ENCODE measurements at regions not wholly inside any gene's neighbourhood (a gene's known extent, or its start where the extent isn't known, plus 50 kb on each side); places are given as distances from the start of the nearest gene placed in this dataset.

DNA sequence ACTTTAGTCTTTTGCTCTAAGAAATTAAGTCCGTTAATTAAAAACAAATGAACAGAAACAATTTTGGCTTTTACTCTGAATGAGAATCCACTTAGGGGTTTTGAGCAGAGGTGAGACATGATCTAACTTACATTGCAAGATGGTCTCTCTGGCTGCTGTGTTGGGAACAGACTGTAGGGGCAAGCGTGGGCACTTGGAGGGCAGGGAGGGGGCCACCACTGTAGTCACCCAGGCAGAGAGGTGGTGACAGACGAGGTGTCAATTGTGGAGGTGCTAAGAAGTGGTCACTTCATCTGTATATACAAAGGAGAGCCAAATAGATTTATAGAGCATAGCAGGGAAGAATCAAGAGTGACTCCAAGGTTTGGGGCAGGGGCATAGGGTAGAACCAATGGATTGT lies 71.1 kb upstream of the IRF2BP2 start:
- Histone ChIP-seq H3K4me1 (ENCODE audit: insufficient read depth, low read length) (peaks cover 4% of the 10 kb centered on the region), H3K9me3 (ENCODE audit: insufficient read depth, low read depth, low read length) (no peaks in the 10 kb centered on the region), H3K36me3 (ENCODE audit: insufficient read depth, low read length) (no peaks in the 10 kb centered on the region), H3K9ac (ENCODE audit: low read length) (no peak overlapping the region), H3K27ac (ENCODE audit: low read depth, low read length) (no peak overlapping the region), H3K79me2 (ENCODE audit: insufficient read depth, low read length) (no peaks in the 10 kb centered on the region), H3K4me3 (ENCODE audit: insufficient read depth, low read depth, low read length) (no peak overlapping the region), H2AFZ (ENCODE audit: low read depth, low read length) (no peak overlapping the region), H4K20me1 (ENCODE audit: insufficient read depth, low read length) (no peaks in the 10 kb centered on the region), H3K27me3 (ENCODE audit: insufficient read depth, low read length) (no peaks in the 10 kb centered on the region), H3K4me2 (ENCODE audit: low read length) (no peak overlapping the region)
- H3K4me3 Mint-ChIP-seq (ENCODE audit: unreplicated experiment): no peak overlapping the region
- H3K27ac Mint-ChIP-seq (ENCODE audit: unreplicated experiment): no peak overlapping the region
- no peaks in the 10 kb centered on the region for H3K9me3 Mint-ChIP-seq (ENCODE audit: unreplicated experiment)
- H3K4me1 Mint-ChIP-seq (ENCODE audit: low read depth, unreplicated experiment): peaks cover 14% of the 10 kb centered on the region
- DNase-seq (ENCODE audit: low read depth): no peak
- TF ChIP-seq, protein P1, sequence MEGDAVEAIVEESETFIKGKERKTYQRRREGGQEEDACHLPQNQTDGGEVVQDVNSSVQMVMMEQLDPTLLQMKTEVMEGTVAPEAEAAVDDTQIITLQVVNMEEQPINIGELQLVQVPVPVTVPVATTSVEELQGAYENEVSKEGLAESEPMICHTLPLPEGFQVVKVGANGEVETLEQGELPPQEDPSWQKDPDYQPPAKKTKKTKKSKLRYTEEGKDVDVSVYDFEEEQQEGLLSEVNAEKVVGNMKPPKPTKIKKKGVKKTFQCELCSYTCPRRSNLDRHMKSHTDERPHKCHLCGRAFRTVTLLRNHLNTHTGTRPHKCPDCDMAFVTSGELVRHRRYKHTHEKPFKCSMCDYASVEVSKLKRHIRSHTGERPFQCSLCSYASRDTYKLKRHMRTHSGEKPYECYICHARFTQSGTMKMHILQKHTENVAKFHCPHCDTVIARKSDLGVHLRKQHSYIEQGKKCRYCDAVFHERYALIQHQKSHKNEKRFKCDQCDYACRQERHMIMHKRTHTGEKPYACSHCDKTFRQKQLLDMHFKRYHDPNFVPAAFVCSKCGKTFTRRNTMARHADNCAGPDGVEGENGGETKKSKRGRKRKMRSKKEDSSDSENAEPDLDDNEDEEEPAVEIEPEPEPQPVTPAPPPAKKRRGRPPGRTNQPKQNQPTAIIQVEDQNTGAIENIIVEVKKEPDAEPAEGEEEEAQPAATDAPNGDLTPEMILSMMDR (IDR thresholded peaks at IDR 0.05; ENCODE audit: insufficient read depth, low read depth, low read length): no peak
- no peak for TF ChIP-seq EZH2 (IDR thresholded peaks at IDR 0.05; ENCODE audit: insufficient read depth, low read length)
- no peaks in the 10 kb centered on the region for H3K27me3 Mint-ChIP-seq (ENCODE audit: low read depth, unreplicated experiment)
- FAIRE-seq: no peak
- no peaks in the 10 kb centered on the region for H3K36me3 Mint-ChIP-seq (ENCODE audit: low read depth, unreplicated experiment)

DNA sequence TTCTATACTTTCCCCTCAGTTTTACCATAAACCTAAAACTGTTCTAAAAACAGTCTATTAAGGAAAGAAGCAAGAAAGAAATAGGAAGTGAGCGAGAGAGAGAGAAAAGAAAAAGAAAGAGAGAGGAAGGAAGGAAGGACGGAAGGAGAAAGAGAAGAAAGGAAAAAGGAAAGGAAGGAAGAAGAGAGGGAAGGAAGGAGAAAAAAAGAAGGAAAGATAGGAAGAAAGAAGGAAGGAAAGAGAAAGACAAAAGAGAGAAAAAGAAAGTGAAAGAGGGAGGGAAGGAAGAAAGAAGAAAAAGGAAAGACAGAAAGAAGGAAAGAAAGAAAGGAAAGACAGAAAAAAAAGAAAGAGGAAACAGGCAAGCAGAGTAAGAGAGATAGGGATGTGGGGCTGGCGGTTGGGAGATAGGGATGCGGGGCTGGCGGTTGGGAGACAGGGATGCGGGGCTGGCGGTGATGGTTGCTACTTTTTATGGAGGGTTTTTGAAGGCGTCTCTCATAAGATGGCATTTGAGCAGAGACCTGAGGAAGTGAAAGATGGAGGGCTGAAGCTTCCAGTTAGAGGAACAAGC lies 70.4 kb upstream of the IRF2BP2 start:
- TF ChIP-seq EZH2 (IDR thresholded peaks at IDR 0.05; ENCODE audit: insufficient read depth, low read length): no peak
- TF ChIP-seq, protein P1 (IDR thresholded peaks at IDR 0.05; ENCODE audit: insufficient read depth, low read depth, low read length): no peak
- no peaks in the 10 kb centered on the region for H3K9me3 ChIP-seq (ENCODE audit: insufficient read depth, low read depth, low read length)
- no peaks in the 10 kb centered on the region for H3K9me3 Mint-ChIP-seq (ENCODE audit: unreplicated experiment)
- H3K27ac Mint-ChIP-seq (ENCODE audit: unreplicated experiment): no peak overlapping the region
- H3K4me2 ChIP-seq (ENCODE audit: low read length): no peak overlapping the region
- H3K27ac ChIP-seq (ENCODE audit: low read depth, low read length): no peak overlapping the region
- H3K36me3 Mint-ChIP-seq (ENCODE audit: low read depth, unreplicated experiment): no peaks in the 10 kb centered on the region
- peaks cover 15% of the 10 kb centered on the region for H3K4me1 Mint-ChIP-seq (ENCODE audit: low read depth, unreplicated experiment)
- H4K20me1 ChIP-seq (ENCODE audit: insufficient read depth, low read length): no peaks in the 10 kb centered on the region
- no peaks in the 10 kb centered on the region for H3K36me3 ChIP-seq (ENCODE audit: insufficient read depth, low read length)
- H3K4me3 ChIP-seq (ENCODE audit: insufficient read depth, low read depth, low read length): no peak overlapping the region
- H3K4me3 Mint-ChIP-seq (ENCODE audit: unreplicated experiment): no peak overlapping the region
- H3K27me3 ChIP-seq (ENCODE audit: insufficient read depth, low read length): no peaks in the 10 kb centered on the region
- FAIRE-seq (no peak), DNase-seq (ENCODE audit: low read depth) (no peak)
- no peaks in the 10 kb centered on the region for H3K27me3 Mint-ChIP-seq (ENCODE audit: low read depth, unreplicated experiment)
- peaks cover 7% of the 10 kb centered on the region for H3K4me1 ChIP-seq (ENCODE audit: insufficient read depth, low read length)
- H3K79me2 ChIP-seq (ENCODE audit: insufficient read depth, low read length): no peaks in the 10 kb centered on the region
- H2AFZ ChIP-seq (ENCODE audit: low read depth, low read length): no peak overlapping the region
- H3K9ac ChIP-seq (ENCODE audit: low read length): no peak overlapping the region

- peak overlapping the region; percentile 72 for H3K4me3 Mint-ChIP-seq (ENCODE audit: unreplicated experiment)
These were observed 66.2 kb upstream of the IRF2BP2 start for GRCh38 chr1:234676103-234676594.

More at GRCh38 chr1:234676103-234676594, 66.2 kb upstream of the IRF2BP2 start:
- H4K20me1 ChIP-seq (ENCODE audit: insufficient read depth, low read length): no peaks in the 10 kb centered on the region
- no peak overlapping the region for H3K27ac ChIP-seq (ENCODE audit: low read depth, low read length)
- peaks cover 6% of the 10 kb centered on the region for H3K4me1 Mint-ChIP-seq (ENCODE audit: low read depth, unreplicated experiment)
- H3K36me3 ChIP-seq (ENCODE audit: insufficient read depth, low read length): no peaks in the 10 kb centered on the region
- H2AFZ ChIP-seq (ENCODE audit: low read depth, low read length): peak overlapping the region; percentile 92
- no peaks in the 10 kb centered on the region for H3K36me3 Mint-ChIP-seq (ENCODE audit: low read depth, unreplicated experiment)
- H3K4me1 ChIP-seq (ENCODE audit: insufficient read depth, low read length): peaks cover 7% of the 10 kb centered on the region
- no peaks in the 10 kb centered on the region for H3K9me3 Mint-ChIP-seq (ENCODE audit: unreplicated experiment)
- TF ChIP-seq EZH2 (IDR thresholded peaks at IDR 0.05; ENCODE audit: insufficient read depth, low read length): no peak
- TF ChIP-seq, protein P1 (IDR thresholded peaks at IDR 0.05; ENCODE audit: insufficient read depth, low read depth, low read length): no peak
- no peaks in the 10 kb centered on the region for H3K9me3 ChIP-seq (ENCODE audit: insufficient read depth, low read depth, low read length)
- H3K27me3 Mint-ChIP-seq (ENCODE audit: low read depth, unreplicated experiment): peaks cover 6% of the 10 kb centered on the region
- H3K27me3 ChIP-seq (ENCODE audit: insufficient read depth, low read length): no peaks in the 10 kb centered on the region
- DNase-seq (ENCODE audit: low read depth) (peak; percentile 65), FAIRE-seq (no peak)
- no peak overlapping the region for H3K27ac Mint-ChIP-seq (ENCODE audit: unreplicated experiment)
- peak overlapping the region; percentile 62 for H3K9ac ChIP-seq (ENCODE audit: low read length)
- peak overlapping the region; percentile 87 for H3K4me2 ChIP-seq (ENCODE audit: low read length)
- H3K4me3 ChIP-seq (ENCODE audit: insufficient read depth, low read depth, low read length): peak overlapping the region; percentile 55
- H3K79me2 ChIP-seq (ENCODE audit: insufficient read depth, low read length): no peaks in the 10 kb centered on the region

Data from astrocyte (in vitro differentiated cells and primary cell).